Testis (tissue), 2 donors: ENCODE measurements at regions not wholly inside any gene's neighbourhood (a gene's known extent, or its start where the extent isn't known, plus 50 kb on each side); places are given as distances from the start of the nearest gene placed in this dataset.

Experiments
- DNase-seq: peaks from one replicate; pipeline ENCODE4 v3.0.0-alpha.2; 2019
- H3K27ac ChIP-seq, 2 donors: fragments of 200-600 bp; sonication (generic); one replicate each; pipeline ENCODE4 v1.5.1; 2019
- H3K27me3 ChIP-seq: fragments of 200-600 bp; sonication (generic); one replicate; pipeline ENCODE4 v1.5.1; 2019
- H3K36me3 ChIP-seq: fragments of 200-600 bp; sonication (generic); one replicate; pipeline ENCODE4 v1.5.1; 2017; ENCODE audit warnings: low read depth; ENCODE audit errors: missing control alignments
- H3K4me1 ChIP-seq: fragments of 200-600 bp; sonication (generic); one replicate; pipeline ENCODE4 v1.5.1; 2019
- H3K4me3 ChIP-seq, 2 donors: fragments of 200-600 bp; sonication (generic); one replicate each; pipeline ENCODE4 v1.5.1; 2017 to 2019
- H3K9me3 ChIP-seq: fragments of 200-600 bp; sonication (generic); one replicate; pipeline ENCODE4 v1.5.1; 2017
- CTCF ChIP-seq, 3 experiments: fragments of 450-650 bp in 2 of 3; fragments of 200-600 bp in 1 of 3; sonication (generic) in 1 of 3; IDR thresholded peaks; one replicate each; pipeline ENCODE4 v1.5.1; 2016 to 2019; ENCODE audit warnings: antibody characterized with exemption in 3 of 3, mild to moderate bottlenecking in 2 of 3, moderate library complexity in 1 of 3
- POLR2A ChIP-seq: fragments of 450-650 bp; IDR thresholded peaks from one replicate; pipeline ENCODE4 v1.6.1; 2017; ENCODE audit warnings: antibody characterized with exemption, mild to moderate bottlenecking, moderate library complexity
- WGBS, 2 donors: methylation state at CpG; one replicate each; pipeline ENCODE4 v1.1.5; 2018; 5-methylcytosine and 5-hydroxymethylcytosine counted together
- intact Hi-C: fragments of 100-400 bp; cut with DNase I; formaldehyde crosslinking; loops from one replicate; pipeline ENCODE4 v1.15.1; 2023; ENCODE audit warnings: low total_unique reads

DNA sequence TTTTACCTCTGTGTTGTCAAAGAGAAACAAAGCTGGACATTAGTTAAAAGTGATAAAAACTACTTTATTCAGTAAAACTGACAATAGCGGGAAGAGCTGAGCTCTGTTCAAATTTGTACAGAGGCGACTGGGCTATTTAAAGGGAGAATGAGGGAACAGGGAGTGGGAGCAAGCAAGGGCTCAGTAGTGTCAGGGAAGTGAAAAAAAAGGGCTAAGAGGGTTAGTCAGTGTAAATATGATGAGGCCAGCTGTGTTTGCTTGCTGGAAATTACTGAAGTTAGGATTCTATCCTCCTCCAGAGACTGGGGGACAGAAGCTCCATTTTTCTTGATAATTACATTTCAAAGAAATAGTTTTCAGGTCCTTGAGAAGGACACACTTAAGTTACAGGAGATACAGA, 232.5 kb downstream of the SH2D4B start:
- WGBS, 2 donors, result 92 to 95% methylated on average over 2 of the region's 2 CpGs

GRCh38 chr10:80771285-80771684, 233.6 kb downstream of the SH2D4B start:
- H3K4me1 ChIP-seq, result no peaks in the 10 kb centered on the region
- no peak for TF ChIP-seq CTCF (IDR thresholded peaks at IDR 0.05)
- TF ChIP-seq POLR2A, result no peak
- no peaks in the 10 kb centered on the region for H3K27me3 ChIP-seq
- no peak overlapping the region for H3K4me3 ChIP-seq
- H3K36me3 ChIP-seq, result no peaks in the 10 kb centered on the region
- no peak overlapping the region for H3K27ac ChIP-seq
- DNase-seq, result no peak
- WGBS, 2 donors, result 35 to 42% methylated on average over 1 of the region's 1 CpG
- no peaks in the 10 kb centered on the region for H3K9me3 ChIP-seq
- intact Hi-C loops, result no loop called here

More for the DNA sequence above, 232.5 kb downstream of the SH2D4B start:
- no peaks in the 10 kb centered on the region for H3K36me3 ChIP-seq
- no peaks in the 10 kb centered on the region for H3K4me1 ChIP-seq
- intact Hi-C loops, result no loop called here
- no peak for DNase-seq
- no peak overlapping the region for H3K4me3 ChIP-seq
- TF ChIP-seq POLR2A, result no peak
- no peak for TF ChIP-seq CTCF (IDR thresholded peaks at IDR 0.05)
- no peaks in the 10 kb centered on the region for H3K27me3 ChIP-seq
- no peak overlapping the region for H3K27ac ChIP-seq
- H3K9me3 ChIP-seq, result no peaks in the 10 kb centered on the region

DNA sequence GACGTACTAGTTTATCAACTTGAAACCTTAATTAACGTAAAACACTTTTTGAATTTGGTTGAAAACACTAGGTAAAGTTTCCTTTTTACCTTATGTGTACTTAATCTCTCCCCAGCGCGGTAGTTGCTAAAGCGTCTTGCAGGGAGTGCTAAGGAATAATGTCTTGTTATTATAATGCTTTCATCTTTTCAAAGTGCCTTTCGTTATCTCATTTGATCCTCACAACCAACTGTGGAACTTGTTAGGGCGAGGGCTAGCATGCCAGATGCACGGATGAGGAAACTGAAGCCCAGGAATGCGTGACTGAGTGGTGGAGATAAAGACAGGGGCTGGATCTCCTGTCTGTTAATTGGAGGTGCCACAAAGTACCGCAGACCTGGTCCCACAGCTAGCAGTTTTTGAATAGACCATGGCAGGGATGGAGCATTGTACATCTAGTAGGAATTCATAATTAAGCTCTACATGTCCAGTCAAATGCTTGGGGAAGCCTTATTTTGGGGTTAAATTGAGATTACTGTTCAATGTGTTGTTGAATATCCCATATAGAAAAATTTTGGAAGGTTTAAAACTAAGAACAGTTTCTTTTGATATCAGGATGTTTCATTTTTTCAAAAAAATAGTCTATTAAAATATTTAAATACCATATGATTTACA, 234.3 kb downstream of the SH2D4B start:
- Histone ChIP-seq H3K27ac (no peak overlapping the region), H3K4me3 (no peak overlapping the region), H3K4me1 (no peaks in the 10 kb centered on the region), H3K27me3 (no peaks in the 10 kb centered on the region), H3K36me3 (no peaks in the 10 kb centered on the region), H3K9me3 (no peaks in the 10 kb centered on the region)
- intact Hi-C loops, result no loop called here
- 82 to 85% methylated on average over 10 of the region's 10 CpGs for WGBS, 2 donors
- no peak for TF ChIP-seq CTCF (IDR thresholded peaks at IDR 0.05)
- TF ChIP-seq POLR2A, result no peak
- no peak for DNase-seq

- DNase-seq, result no peak
- no peak overlapping the region for H3K4me3 ChIP-seq
- H3K27me3 ChIP-seq, result no peaks in the 10 kb centered on the region
- H3K9me3 ChIP-seq, result no peaks in the 10 kb centered on the region
- TF ChIP-seq CTCF (IDR thresholded peaks at IDR 0.05) (no peak), POLR2A (no peak)
- intact Hi-C loops, result no loop called here
- no peak overlapping the region for H3K27ac ChIP-seq
- H3K4me1 ChIP-seq, result no peaks in the 10 kb centered on the region
- WGBS, 2 donors, result 92 to 94% methylated on average over 3 of the region's 3 CpGs
- H3K36me3 ChIP-seq, result no peaks in the 10 kb centered on the region
Observed at GRCh38 chr10:80772596-80772995, 234.9 kb downstream of the SH2D4B start.

- H3K4me1 ChIP-seq, result no peaks in the 10 kb centered on the region
- H3K4me3 ChIP-seq, result no peak overlapping the region
- DNase-seq, result no peak
- intact Hi-C loops, result no loop called here
- no peaks in the 10 kb centered on the region for H3K27me3 ChIP-seq
- H3K9me3 ChIP-seq, result no peaks in the 10 kb centered on the region
- H3K36me3 ChIP-seq, result no peaks in the 10 kb centered on the region
- no peak overlapping the region for H3K27ac ChIP-seq
- WGBS, 2 donors, result 89 to 98% methylated on average over 2 of the region's 2 CpGs
- no peak for TF ChIP-seq POLR2A
- no peak for TF ChIP-seq CTCF (IDR thresholded peaks at IDR 0.05)
Observed at GRCh38 chr10:80784695-80785094, 247.0 kb downstream of the SH2D4B start.
